Astrocyte (in vitro differentiated cells and primary cell): ENCODE measurements at regions not wholly inside any gene's neighbourhood (a gene's known extent, or its start where the extent isn't known, plus 50 kb on each side); places are given as distances from the start of the nearest gene placed in this dataset.

Source experiments
- EZH2 ChIP-seq: IDR thresholded peaks from 2 replicates; pipeline ENCODE4 v1.6.1; 2012; ENCODE audit warnings: mild to moderate bottlenecking, low read length, inconsistent platforms; ENCODE audit not compliant: insufficient read depth
- TF ChIP-seq, protein P1 (sequence below): IDR thresholded peaks from 2 replicates; pipeline ENCODE4 v1.5.1; 2011; ENCODE audit warnings: low read depth, mild to moderate bottlenecking, inconsistent platforms, low read length, moderate library complexity; ENCODE audit not compliant: insufficient read depth

DNA sequence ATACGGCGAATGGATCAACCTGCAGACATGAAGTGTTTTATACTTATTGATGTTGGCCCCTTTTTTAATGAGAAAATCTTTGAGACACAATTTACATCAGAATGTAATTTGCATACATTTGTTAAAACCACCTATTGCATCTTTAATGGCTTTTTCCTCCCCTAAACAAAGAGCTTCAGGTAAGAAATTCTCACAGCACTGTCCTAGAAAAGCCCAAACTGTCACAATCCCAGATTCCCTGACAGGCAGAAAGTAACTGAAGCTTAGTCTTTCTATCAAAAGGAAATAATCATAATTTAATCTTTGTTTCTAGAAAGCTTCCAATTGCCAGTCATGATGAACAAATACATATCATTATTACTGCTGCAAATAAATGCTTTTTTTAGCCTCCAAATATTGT, 407.9 kb downstream of the TMA16 start:
- TF ChIP-seq, protein P1, sequence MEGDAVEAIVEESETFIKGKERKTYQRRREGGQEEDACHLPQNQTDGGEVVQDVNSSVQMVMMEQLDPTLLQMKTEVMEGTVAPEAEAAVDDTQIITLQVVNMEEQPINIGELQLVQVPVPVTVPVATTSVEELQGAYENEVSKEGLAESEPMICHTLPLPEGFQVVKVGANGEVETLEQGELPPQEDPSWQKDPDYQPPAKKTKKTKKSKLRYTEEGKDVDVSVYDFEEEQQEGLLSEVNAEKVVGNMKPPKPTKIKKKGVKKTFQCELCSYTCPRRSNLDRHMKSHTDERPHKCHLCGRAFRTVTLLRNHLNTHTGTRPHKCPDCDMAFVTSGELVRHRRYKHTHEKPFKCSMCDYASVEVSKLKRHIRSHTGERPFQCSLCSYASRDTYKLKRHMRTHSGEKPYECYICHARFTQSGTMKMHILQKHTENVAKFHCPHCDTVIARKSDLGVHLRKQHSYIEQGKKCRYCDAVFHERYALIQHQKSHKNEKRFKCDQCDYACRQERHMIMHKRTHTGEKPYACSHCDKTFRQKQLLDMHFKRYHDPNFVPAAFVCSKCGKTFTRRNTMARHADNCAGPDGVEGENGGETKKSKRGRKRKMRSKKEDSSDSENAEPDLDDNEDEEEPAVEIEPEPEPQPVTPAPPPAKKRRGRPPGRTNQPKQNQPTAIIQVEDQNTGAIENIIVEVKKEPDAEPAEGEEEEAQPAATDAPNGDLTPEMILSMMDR, result no peak
- TF ChIP-seq EZH2, result no peak
